Spleen (tissue), 7 donors: ENCODE measurements at regions not wholly inside any gene's neighbourhood (a gene's known extent, or its start where the extent isn't known, plus 50 kb on each side); places are given as distances from the start of the nearest gene placed in this dataset.

Experiments used
- CTCF ChIP-seq, 11 experiments: fragments of 200-600 bp in 7 of 11; fragments of 450-650 bp in 4 of 11; sonication (generic) in 4 of 11; IDR thresholded peaks in 8 of 11; conservative IDR thresholded peaks in 3 of 11; 1 replicate in 7 of 11; 2 replicates in 4 of 11; pipeline versions ENCODE4 v1.4.0 to v1.8.0; 2016 to 2021; ENCODE audit warnings: antibody characterized with exemption in 11 of 11, inconsistent platforms in 4 of 11, mild to moderate bottlenecking in 1 of 11
- POLR2AphosphoS5 ChIP-seq, 3 donors: sonication (generic); formaldehyde crosslinking; IDR thresholded peaks; one replicate each; pipeline ENCODE4 v1.5.1; 2017; ENCODE audit warnings: antibody characterized with exemption in 3 of 3
- donor health status: DM: no; HTN: no; CAD: no; lungs with moderate emphysema.
- donor health status: DM: no; HTN: no; CAD: no.
- donor health status: DM: no; HTN: no; CAD: no.

- no peak for TF ChIP-seq CTCF (IDR thresholded peaks at IDR 0.05 in 8 of 11, conservative IDR thresholded peaks at IDR 0.05 in 3 of 11)
- TF ChIP-seq POLR2AphosphoS5 (IDR thresholded peaks at IDR 0.05) = no peak
Measured at GRCh38 chr14:27338012-27338411, 740.2 kb upstream of the NOVA1 start.
